Upper lobe of left lung (tissue), 4 donors: ENCODE measurements at regions not wholly inside any gene's neighbourhood (a gene's known extent, or its start where the extent isn't known, plus 50 kb on each side); places are given as distances from the start of the nearest gene placed in this dataset.

ENCODE experiments used
- EP300 ChIP-seq, 4 donors: sonication (generic); formaldehyde crosslinking; IDR thresholded peaks; one replicate each; pipeline ENCODE4 v1.5.1; 2017; ENCODE audit warnings: antibody characterized with exemption in 4 of 4, control low read depth in 2 of 4
- POLR2A ChIP-seq, 4 donors: fragments of 450-650 bp; IDR thresholded peaks; one replicate each; pipeline ENCODE4 v1.5.1; 2016 to 2017; ENCODE audit warnings: antibody characterized with exemption in 4 of 4, mild to moderate bottlenecking in 2 of 4
- POLR2AphosphoS5 ChIP-seq, 2 donors: sonication (generic); formaldehyde crosslinking; IDR thresholded peaks; one replicate each; pipeline ENCODE4 v1.5.1; 2017; ENCODE audit warnings: antibody characterized with exemption in 2 of 2
- TF ChIP-seq, protein P1 (sequence below), 6 experiments: fragments of 450-650 bp in 4 of 6; fragments of 200-600 bp in 2 of 6; sonication (generic) in 2 of 6; IDR thresholded peaks; one replicate each; pipeline ENCODE4 v1.5.1; 2016 to 2019; ENCODE audit warnings: antibody characterized with exemption in 6 of 6

DNA sequence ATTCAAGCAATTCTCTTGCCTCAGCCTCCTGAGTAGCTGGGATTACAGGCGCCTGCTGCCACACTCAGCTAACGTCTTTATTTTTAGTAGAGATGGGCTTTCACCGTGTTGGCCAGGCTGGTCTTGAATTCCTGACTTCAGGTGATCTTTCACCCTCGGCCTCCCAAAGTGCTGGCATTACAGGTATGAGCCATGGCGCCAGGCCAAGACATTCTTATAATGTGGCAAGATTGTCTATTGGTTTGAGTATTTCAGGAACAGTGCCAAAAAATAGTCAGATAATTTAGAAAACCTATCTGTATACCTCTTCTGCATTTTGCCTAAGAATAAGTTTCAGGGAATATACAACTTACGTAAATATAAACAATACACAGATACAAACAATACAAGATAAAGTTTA lies 136.8 kb downstream of the TMA16 start:
- TF ChIP-seq, protein P1, sequence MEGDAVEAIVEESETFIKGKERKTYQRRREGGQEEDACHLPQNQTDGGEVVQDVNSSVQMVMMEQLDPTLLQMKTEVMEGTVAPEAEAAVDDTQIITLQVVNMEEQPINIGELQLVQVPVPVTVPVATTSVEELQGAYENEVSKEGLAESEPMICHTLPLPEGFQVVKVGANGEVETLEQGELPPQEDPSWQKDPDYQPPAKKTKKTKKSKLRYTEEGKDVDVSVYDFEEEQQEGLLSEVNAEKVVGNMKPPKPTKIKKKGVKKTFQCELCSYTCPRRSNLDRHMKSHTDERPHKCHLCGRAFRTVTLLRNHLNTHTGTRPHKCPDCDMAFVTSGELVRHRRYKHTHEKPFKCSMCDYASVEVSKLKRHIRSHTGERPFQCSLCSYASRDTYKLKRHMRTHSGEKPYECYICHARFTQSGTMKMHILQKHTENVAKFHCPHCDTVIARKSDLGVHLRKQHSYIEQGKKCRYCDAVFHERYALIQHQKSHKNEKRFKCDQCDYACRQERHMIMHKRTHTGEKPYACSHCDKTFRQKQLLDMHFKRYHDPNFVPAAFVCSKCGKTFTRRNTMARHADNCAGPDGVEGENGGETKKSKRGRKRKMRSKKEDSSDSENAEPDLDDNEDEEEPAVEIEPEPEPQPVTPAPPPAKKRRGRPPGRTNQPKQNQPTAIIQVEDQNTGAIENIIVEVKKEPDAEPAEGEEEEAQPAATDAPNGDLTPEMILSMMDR (IDR thresholded peaks at IDR 0.05), result no peak
- TF ChIP-seq POLR2AphosphoS5 (IDR thresholded peaks at IDR 0.05) (no peak), POLR2A (IDR thresholded peaks at IDR 0.05) (no peak), EP300 (IDR thresholded peaks at IDR 0.05) (no peak)
